ENCODE measurements at regions not wholly inside any gene's neighbourhood (a gene's known extent, or its start where the extent isn't known, plus 50 kb on each side); places are given as distances from the start of the nearest gene placed in this dataset.
A peak's percentile ranks its signal among the peaks of the same experiment; 100 is the strongest.
"Not testable (repeated sequence)": the region's sequence is repeated elsewhere in the genome, so short reads cannot be mapped to it uniquely, and the experiment has no call there.

DNA sequence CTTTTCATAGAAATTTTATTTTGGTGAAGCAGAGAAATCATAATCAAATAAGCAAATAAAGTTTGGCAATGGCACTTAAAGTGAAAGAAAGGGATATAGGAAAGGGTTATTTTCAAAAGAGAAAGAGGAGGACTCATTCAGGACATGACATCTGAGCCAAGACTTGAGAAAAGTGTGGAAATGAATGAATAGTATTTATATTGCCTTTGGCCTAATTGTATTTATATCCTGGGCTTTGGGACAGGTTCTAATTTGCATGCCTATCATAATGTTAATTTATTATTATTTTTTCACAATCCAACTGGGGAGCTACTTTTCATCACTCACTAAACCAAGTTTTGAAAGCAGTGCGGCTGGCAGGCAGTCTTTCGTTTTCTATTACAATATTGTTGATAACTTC is 376.8 kb downstream of the HGF start:
- no peaks in the 10 kb centered on the region for H3K9me3 ChIP-seq (ENCODE audit: insufficient read depth, low read depth, low read length)
- H3K9ac ChIP-seq (ENCODE audit: low read length): no peak overlapping the region
- H3K4me3 ChIP-seq (ENCODE audit: insufficient read depth, low read depth, low read length): no peak overlapping the region
- H3K36me3 Mint-ChIP-seq (ENCODE audit: low read depth, unreplicated experiment): no peaks in the 10 kb centered on the region
- no peaks in the 10 kb centered on the region for H4K20me1 ChIP-seq (ENCODE audit: insufficient read depth, low read length)
- no peak for DNase-seq (ENCODE audit: low read depth)
- H3K4me1 ChIP-seq (ENCODE audit: insufficient read depth, low read length): no peaks in the 10 kb centered on the region
- no peak for FAIRE-seq
- H3K4me1 Mint-ChIP-seq (ENCODE audit: low read depth, unreplicated experiment): peaks cover 4% of the 10 kb centered on the region
- H3K36me3 ChIP-seq (ENCODE audit: insufficient read depth, low read length): no peaks in the 10 kb centered on the region
- no peak overlapping the region for H3K27ac ChIP-seq (ENCODE audit: low read depth, low read length)
- H3K9me3 Mint-ChIP-seq (ENCODE audit: unreplicated experiment): no peaks in the 10 kb centered on the region
- H3K4me2 ChIP-seq (ENCODE audit: low read length): no peak overlapping the region
- H3K27ac Mint-ChIP-seq (ENCODE audit: unreplicated experiment): no peak overlapping the region
- H2AFZ ChIP-seq (ENCODE audit: low read depth, low read length): no peak overlapping the region
- TF ChIP-seq EZH2 (IDR thresholded peaks at IDR 0.05; ENCODE audit: insufficient read depth, low read length): no peak
- TF ChIP-seq, protein P1, sequence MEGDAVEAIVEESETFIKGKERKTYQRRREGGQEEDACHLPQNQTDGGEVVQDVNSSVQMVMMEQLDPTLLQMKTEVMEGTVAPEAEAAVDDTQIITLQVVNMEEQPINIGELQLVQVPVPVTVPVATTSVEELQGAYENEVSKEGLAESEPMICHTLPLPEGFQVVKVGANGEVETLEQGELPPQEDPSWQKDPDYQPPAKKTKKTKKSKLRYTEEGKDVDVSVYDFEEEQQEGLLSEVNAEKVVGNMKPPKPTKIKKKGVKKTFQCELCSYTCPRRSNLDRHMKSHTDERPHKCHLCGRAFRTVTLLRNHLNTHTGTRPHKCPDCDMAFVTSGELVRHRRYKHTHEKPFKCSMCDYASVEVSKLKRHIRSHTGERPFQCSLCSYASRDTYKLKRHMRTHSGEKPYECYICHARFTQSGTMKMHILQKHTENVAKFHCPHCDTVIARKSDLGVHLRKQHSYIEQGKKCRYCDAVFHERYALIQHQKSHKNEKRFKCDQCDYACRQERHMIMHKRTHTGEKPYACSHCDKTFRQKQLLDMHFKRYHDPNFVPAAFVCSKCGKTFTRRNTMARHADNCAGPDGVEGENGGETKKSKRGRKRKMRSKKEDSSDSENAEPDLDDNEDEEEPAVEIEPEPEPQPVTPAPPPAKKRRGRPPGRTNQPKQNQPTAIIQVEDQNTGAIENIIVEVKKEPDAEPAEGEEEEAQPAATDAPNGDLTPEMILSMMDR (IDR thresholded peaks at IDR 0.05; ENCODE audit: insufficient read depth, low read depth, low read length): no peak
- no peaks in the 10 kb centered on the region for H3K79me2 ChIP-seq (ENCODE audit: insufficient read depth, low read length)
- no peak overlapping the region for H3K4me3 Mint-ChIP-seq (ENCODE audit: unreplicated experiment)
- peaks cover 4% of the 10 kb centered on the region for H3K27me3 Mint-ChIP-seq (ENCODE audit: low read depth, unreplicated experiment)
- no peaks in the 10 kb centered on the region for H3K27me3 ChIP-seq (ENCODE audit: insufficient read depth, low read length)

DNA sequence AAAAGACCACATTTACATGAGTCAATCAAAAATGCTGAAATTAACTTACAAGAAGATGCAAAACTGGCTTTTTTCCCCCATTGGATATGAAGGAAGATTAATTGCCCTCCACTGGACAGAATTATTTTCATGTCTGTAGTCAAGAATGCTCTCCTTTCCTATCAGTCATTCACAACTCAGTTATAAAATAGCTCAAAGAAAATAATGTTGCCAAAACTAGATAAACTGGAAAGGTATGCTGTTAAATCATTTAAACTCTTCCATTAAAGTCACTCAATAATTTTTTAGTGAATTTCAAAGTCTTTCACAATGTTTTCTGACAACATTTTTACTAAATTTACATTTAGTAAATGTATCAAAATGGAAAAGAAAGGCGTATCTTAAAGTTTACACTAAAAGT is 384.5 kb downstream of the HGF start:
- Histone ChIP-seq H3K4me3 (ENCODE audit: insufficient read depth, low read depth, low read length) (no peak overlapping the region), H3K4me1 (ENCODE audit: insufficient read depth, low read length) (no peaks in the 10 kb centered on the region), H3K9ac (ENCODE audit: low read length) (no peak overlapping the region), H2AFZ (ENCODE audit: low read depth, low read length) (no peak overlapping the region), H3K9me3 (ENCODE audit: insufficient read depth, low read depth, low read length) (no peaks in the 10 kb centered on the region), H3K27me3 (ENCODE audit: insufficient read depth, low read length) (no peaks in the 10 kb centered on the region), H3K27ac (ENCODE audit: low read depth, low read length) (no peak overlapping the region), H3K79me2 (ENCODE audit: insufficient read depth, low read length) (no peaks in the 10 kb centered on the region), H3K4me2 (ENCODE audit: low read length) (no peak overlapping the region), H3K36me3 (ENCODE audit: insufficient read depth, low read length) (no peaks in the 10 kb centered on the region), H4K20me1 (ENCODE audit: insufficient read depth, low read length) (no peaks in the 10 kb centered on the region)
- H3K27me3 Mint-ChIP-seq (ENCODE audit: low read depth, unreplicated experiment): no peaks in the 10 kb centered on the region
- H3K4me3 Mint-ChIP-seq (ENCODE audit: unreplicated experiment): no peak overlapping the region
- H3K36me3 Mint-ChIP-seq (ENCODE audit: low read depth, unreplicated experiment): no peaks in the 10 kb centered on the region
- no peaks in the 10 kb centered on the region for H3K9me3 Mint-ChIP-seq (ENCODE audit: unreplicated experiment)
- peaks cover 3% of the 10 kb centered on the region for H3K4me1 Mint-ChIP-seq (ENCODE audit: low read depth, unreplicated experiment)
- no peak for TF ChIP-seq EZH2 (IDR thresholded peaks at IDR 0.05; ENCODE audit: insufficient read depth, low read length)
- TF ChIP-seq, protein P1 (IDR thresholded peaks at IDR 0.05; ENCODE audit: insufficient read depth, low read depth, low read length): no peak
- no peak overlapping the region for H3K27ac Mint-ChIP-seq (ENCODE audit: unreplicated experiment)
- FAIRE-seq: no peak
- DNase-seq (ENCODE audit: low read depth): no peak

DNA sequence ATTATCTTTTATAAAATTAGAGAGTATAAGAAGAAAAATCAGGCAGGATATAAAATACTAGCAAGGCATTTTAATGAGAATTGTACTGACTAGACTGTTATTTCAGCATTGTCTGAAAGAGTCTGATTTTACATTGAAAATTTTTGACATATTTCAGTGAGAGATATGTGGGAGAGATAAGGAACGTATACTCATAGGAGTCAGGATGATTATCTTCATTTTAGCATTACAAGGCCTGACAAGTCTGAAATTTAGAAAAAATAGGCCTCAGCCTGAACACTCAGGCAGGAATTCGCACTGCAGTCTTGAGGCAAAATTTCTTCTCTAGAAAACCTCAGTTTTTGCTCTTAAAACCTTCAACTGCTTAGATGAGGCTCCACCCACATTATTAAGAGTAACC is 386.0 kb downstream of the HGF start:
- Mint-ChIP-seq H3K36me3 (ENCODE audit: low read depth, unreplicated experiment) (no peaks in the 10 kb centered on the region), H3K27me3 (ENCODE audit: low read depth, unreplicated experiment) (no peaks in the 10 kb centered on the region), H3K9me3 (ENCODE audit: unreplicated experiment) (no peaks in the 10 kb centered on the region), H3K4me3 (ENCODE audit: unreplicated experiment) (no peak overlapping the region), H3K4me1 (ENCODE audit: low read depth, unreplicated experiment) (no peaks in the 10 kb centered on the region), H3K27ac (ENCODE audit: unreplicated experiment) (no peak overlapping the region)
- no peak overlapping the region for H3K4me2 ChIP-seq (ENCODE audit: low read length)
- no peaks in the 10 kb centered on the region for H4K20me1 ChIP-seq (ENCODE audit: insufficient read depth, low read length)
- DNase-seq (ENCODE audit: low read depth): peak; percentile 13
- no peak overlapping the region for H2AFZ ChIP-seq (ENCODE audit: low read depth, low read length)
- no peaks in the 10 kb centered on the region for H3K36me3 ChIP-seq (ENCODE audit: insufficient read depth, low read length)
- TF ChIP-seq, protein P1 (IDR thresholded peaks at IDR 0.05; ENCODE audit: insufficient read depth, low read depth, low read length): no peak
- no peak for TF ChIP-seq EZH2 (IDR thresholded peaks at IDR 0.05; ENCODE audit: insufficient read depth, low read length)
- no peak overlapping the region for H3K9ac ChIP-seq (ENCODE audit: low read length)
- no peaks in the 10 kb centered on the region for H3K9me3 ChIP-seq (ENCODE audit: insufficient read depth, low read depth, low read length)
- H3K79me2 ChIP-seq (ENCODE audit: insufficient read depth, low read length): no peaks in the 10 kb centered on the region
- no peaks in the 10 kb centered on the region for H3K4me1 ChIP-seq (ENCODE audit: insufficient read depth, low read length)
- H3K4me3 ChIP-seq (ENCODE audit: insufficient read depth, low read depth, low read length): no peak overlapping the region
- FAIRE-seq: peak; percentile 13
- no peak overlapping the region for H3K27ac ChIP-seq (ENCODE audit: low read depth, low read length)
- no peaks in the 10 kb centered on the region for H3K27me3 ChIP-seq (ENCODE audit: insufficient read depth, low read length)

DNA sequence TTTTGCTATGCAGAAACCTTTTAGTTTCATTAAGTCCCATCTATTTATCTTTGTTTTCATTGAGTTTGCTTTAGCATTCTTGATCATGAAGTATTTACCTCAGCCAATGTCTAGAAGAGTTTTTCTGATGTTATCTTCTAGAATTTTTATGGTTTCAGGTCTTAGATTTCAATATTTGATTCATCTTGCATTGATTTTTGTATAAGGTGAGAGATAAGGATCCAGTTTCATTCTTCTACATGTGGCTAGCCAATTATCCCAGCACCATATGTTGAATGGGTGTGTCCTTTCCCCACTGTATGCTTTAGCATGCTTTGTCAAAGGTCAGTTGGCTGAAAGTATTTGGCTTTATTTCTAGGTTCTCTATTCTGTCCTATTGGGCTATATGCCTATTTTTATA is 395.2 kb downstream of the HGF start:
- H3K9me3 ChIP-seq (ENCODE audit: insufficient read depth, low read depth, low read length); H3K27me3 ChIP-seq (ENCODE audit: insufficient read depth, low read length); H3K9ac ChIP-seq (ENCODE audit: low read length); FAIRE-seq; H4K20me1 ChIP-seq (ENCODE audit: insufficient read depth, low read length); H3K79me2 ChIP-seq (ENCODE audit: insufficient read depth, low read length); H3K27ac Mint-ChIP-seq (ENCODE audit: unreplicated experiment); H3K4me2 ChIP-seq (ENCODE audit: low read length); H3K4me1 Mint-ChIP-seq (ENCODE audit: low read depth, unreplicated experiment); H3K36me3 ChIP-seq (ENCODE audit: insufficient read depth, low read length); H3K4me1 ChIP-seq (ENCODE audit: insufficient read depth, low read length); DNase-seq (ENCODE audit: low read depth); H3K36me3 Mint-ChIP-seq (ENCODE audit: low read depth, unreplicated experiment); H3K27ac ChIP-seq (ENCODE audit: low read depth, low read length); H2AFZ ChIP-seq (ENCODE audit: low read depth, low read length); H3K4me3 Mint-ChIP-seq (ENCODE audit: unreplicated experiment); H3K4me3 ChIP-seq (ENCODE audit: insufficient read depth, low read depth, low read length); H3K9me3 Mint-ChIP-seq (ENCODE audit: unreplicated experiment); H3K27me3 Mint-ChIP-seq (ENCODE audit: low read depth, unreplicated experiment): not testable (repeated sequence)

Data from astrocyte (in vitro differentiated cells and primary cell).